OCI-LY1 (cell line): ENCODE measurements at regions not wholly inside any gene's neighbourhood (a gene's known extent, or its start where the extent isn't known, plus 50 kb on each side); places are given as distances from the start of the nearest gene placed in this dataset.

Experiments
- EZH2 ChIP-seq: fragments of 200-600 bp; sonication (generic), shearing (Covaris generic); IDR thresholded peaks from 2 replicates; pipeline ENCODE4 v1.8.0; 2017; ENCODE audit warnings: borderline replicate concordance, mixed run types, mild to moderate bottlenecking, antibody characterized with exemption, low read length, moderate library complexity, mixed read lengths
- TF ChIP-seq, protein P1 (sequence below): fragments of 200-600 bp; sonication (generic), shearing (Covaris generic); IDR thresholded peaks from 2 replicates; pipeline ENCODE4 v1.5.1; 2017; ENCODE audit warnings: mild to moderate bottlenecking, antibody characterized with exemption, low read length, moderate library complexity, mixed read lengths

DNA sequence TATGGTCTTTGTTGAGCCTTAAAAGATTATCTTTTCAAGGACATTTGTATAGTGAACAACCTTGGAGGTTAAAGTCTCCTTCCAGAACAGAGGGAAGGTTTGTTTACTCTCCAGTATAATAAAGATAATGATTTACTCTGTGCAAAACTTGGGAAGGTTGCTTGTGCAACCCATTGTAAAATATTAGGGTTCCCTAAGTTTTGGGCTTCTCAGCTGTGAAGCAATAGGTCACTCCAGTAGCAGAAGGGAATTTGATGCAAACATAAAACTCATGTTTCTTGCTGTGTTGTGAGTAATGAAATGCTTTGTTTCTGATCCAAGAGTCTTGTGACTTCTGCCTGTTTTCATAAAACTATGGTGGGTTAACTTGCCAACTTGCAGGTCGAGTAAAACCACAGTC is 177.5 kb downstream of the SUCNR1 start:
- TF ChIP-seq, protein P1, sequence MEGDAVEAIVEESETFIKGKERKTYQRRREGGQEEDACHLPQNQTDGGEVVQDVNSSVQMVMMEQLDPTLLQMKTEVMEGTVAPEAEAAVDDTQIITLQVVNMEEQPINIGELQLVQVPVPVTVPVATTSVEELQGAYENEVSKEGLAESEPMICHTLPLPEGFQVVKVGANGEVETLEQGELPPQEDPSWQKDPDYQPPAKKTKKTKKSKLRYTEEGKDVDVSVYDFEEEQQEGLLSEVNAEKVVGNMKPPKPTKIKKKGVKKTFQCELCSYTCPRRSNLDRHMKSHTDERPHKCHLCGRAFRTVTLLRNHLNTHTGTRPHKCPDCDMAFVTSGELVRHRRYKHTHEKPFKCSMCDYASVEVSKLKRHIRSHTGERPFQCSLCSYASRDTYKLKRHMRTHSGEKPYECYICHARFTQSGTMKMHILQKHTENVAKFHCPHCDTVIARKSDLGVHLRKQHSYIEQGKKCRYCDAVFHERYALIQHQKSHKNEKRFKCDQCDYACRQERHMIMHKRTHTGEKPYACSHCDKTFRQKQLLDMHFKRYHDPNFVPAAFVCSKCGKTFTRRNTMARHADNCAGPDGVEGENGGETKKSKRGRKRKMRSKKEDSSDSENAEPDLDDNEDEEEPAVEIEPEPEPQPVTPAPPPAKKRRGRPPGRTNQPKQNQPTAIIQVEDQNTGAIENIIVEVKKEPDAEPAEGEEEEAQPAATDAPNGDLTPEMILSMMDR = no peak
- no peak for TF ChIP-seq EZH2
